A673 (cell line): ENCODE measurements at regions not wholly inside any gene's neighbourhood (a gene's known extent, or its start where the extent isn't known, plus 50 kb on each side); places are given as distances from the start of the nearest gene placed in this dataset.

Experiments
- CTCF ChIP-seq: fragments of 300-800, 200-600 bp; sonication (generic); conservative IDR thresholded peaks from 2 replicates; pipeline ENCODE4 v1.5.1; 2017; ENCODE audit warnings: low read depth, mild to moderate bottlenecking, antibody characterized with exemption, low read length, moderate library complexity, mixed read lengths
- EZH2 ChIP-seq: fragments of 200-600 bp; sonication (generic); IDR thresholded peaks from 2 replicates; pipeline ENCODE4 v1.6.1; 2017; ENCODE audit warnings: borderline replicate concordance, low read depth, mild to moderate bottlenecking, mixed read lengths, antibody characterized with exemption, low read length; ENCODE audit not compliant: poor library complexity, severe bottlenecking

- TF ChIP-seq CTCF: no peak
- TF ChIP-seq EZH2: no peak
These were observed 523.4 kb downstream of the FGF9 start for GRCh38 chr13:22194106-22194805.
